HCT116 (cell line): ENCODE measurements at regions not wholly inside any gene's neighbourhood (a gene's known extent, or its start where the extent isn't known, plus 50 kb on each side); places are given as distances from the start of the nearest gene placed in this dataset.

ENCODE experiments used
- ATAC-seq: fragments of 200-7000 bp; cut with Tn5 transposase; 2 replicates; pipeline ENCODE4 v1.9.1; 2020; ENCODE audit warnings: mild to moderate bottlenecking, moderate library complexity
- BruUV-seq: library from RNA; stranded (reverse); fragments of 400-500 nt; replicated peaks from 2 replicates; lab custom pipeline; 2021; lab: Mats Ljungman, UMichigan
- CTCF ChIA-PET: fragments of 300-600 bp; sonication (Branson Sonifier 250); formaldehyde crosslinking; loops from one replicate; lab custom pipeline; 2021; ENCODE audit warnings: antibody characterized with exemption; lab: Charles Lee
- POLR2A ChIA-PET: fragments of 300-600, 350-600 bp; sonication (Branson Sonifier 250); formaldehyde crosslinking; loops from one replicate; lab custom pipeline; 2021; ENCODE audit warnings: antibody characterized with exemption; lab: Charles Lee
- RAD21 ChIA-PET, 2 experiments: fragments of 300-600 bp; sonication (Branson Sonifier 250); formaldehyde crosslinking; loops; one replicate each; lab custom pipeline; 2023; ENCODE audit warnings: low total read pairs in 2 of 2; ENCODE audit not compliant: uncharacterized antibody in 2 of 2, unreplicated experiment in 2 of 2, low non-redundant PET in 1 of 2; lab: Charles Lee
- DNase-seq: peaks from one replicate; pipeline ENCODE4 v3.0.0-alpha.2; 2010; ENCODE audit warnings: low read depth, low spot score
- H2AFZ ChIP-seq: fragments of 200-600 bp; shearing (Covaris generic), sonication (generic); 2 replicates; pipeline ENCODE4 v1.6.1; 2017; ENCODE audit warnings: low read depth, mixed run types, mixed read lengths, antibody characterized with exemption, low read length; ENCODE audit not compliant: poor library complexity, severe bottlenecking
- H3K27ac ChIP-seq: 2 replicates; pipeline ENCODE4 v1.5.1; 2012; ENCODE audit warnings: low read depth, low read length
- H3K27me3 ChIP-seq: fragments of 200-600 bp; sonication (generic); 2 replicates; pipeline ENCODE4 v1.6.1; 2016; ENCODE audit warnings: mixed run types, low read length, mixed read lengths; ENCODE audit not compliant: insufficient read depth
- H3K36me3 ChIP-seq, 2 experiments: fragments of 200-500 bp in 1 of 2; fragments of 200-600 bp in 1 of 2; sonication (Bioruptor generic) in 1 of 2; sonication (generic) in 1 of 2; 2 replicates each; pipeline versions ENCODE4 v1.5.1 to v1.6.1; 2014 to 2016; ENCODE audit warnings: low read length in 2 of 2, inconsistent platforms in 1 of 2, mixed read lengths in 1 of 2, mixed run types in 1 of 2; ENCODE audit not compliant: insufficient read depth in 2 of 2, control insufficient read depth in 1 of 2
- H3K4me1 ChIP-seq, 2 experiments: fragments of 200-600 bp in 1 of 2; sonication (generic) in 1 of 2; 2 replicates each; pipeline versions ENCODE4 v1.5.1 to v1.6.1; 2012 to 2017; ENCODE audit warnings: low read length in 2 of 2, inconsistent platforms in 1 of 2, mild to moderate bottlenecking in 1 of 2, mixed read lengths in 1 of 2, mixed run types in 1 of 2, moderate library complexity in 1 of 2; ENCODE audit not compliant: insufficient read depth in 2 of 2, control insufficient read depth in 1 of 2
- H3K4me2 ChIP-seq: fragments of 200-600 bp; sonication (generic); 2 replicates; pipeline ENCODE4 v1.6.1; 2017; ENCODE audit warnings: mixed run types, low read length, mixed read lengths
- H3K4me3 ChIP-seq, 2 experiments: fragments of 200-600 bp in 1 of 2; sonication (generic) in 1 of 2; replicated peaks in 1 of 2; 2 replicates each; pipeline ENCODE4 v1.5.1; 2011 to 2016; ENCODE audit warnings: low read length in 2 of 2, control low read depth in 1 of 2, low read depth in 1 of 2, mild to moderate bottlenecking in 1 of 2, mixed read lengths in 1 of 2, mixed run types in 1 of 2
- H3K79me2 ChIP-seq: fragments of 200-600 bp; sonication (generic); 2 replicates; pipeline ENCODE4 v1.6.1; 2017; ENCODE audit warnings: mild to moderate bottlenecking, mixed run types, low read length, moderate library complexity, mixed read lengths; ENCODE audit not compliant: insufficient read depth
- H3K9ac ChIP-seq: fragments of 200-600 bp; sonication (generic); 2 replicates; pipeline ENCODE4 v1.6.1; 2016; ENCODE audit warnings: low read length, mixed read lengths
- H3K9me2 ChIP-seq: fragments of 200-600 bp; sonication (generic), shearing (Covaris generic); 2 replicates; pipeline ENCODE4 v1.6.1; 2017; ENCODE audit warnings: mixed run types, mild to moderate bottlenecking, moderate library complexity; ENCODE audit not compliant: insufficient read depth
- H3K9me3 ChIP-seq, 2 experiments: fragments of 200-500 bp in 1 of 2; fragments of 200-600 bp in 1 of 2; sonication (Bioruptor generic) in 1 of 2; sonication (generic) in 1 of 2; 2 replicates each; pipeline ENCODE4 v1.6.1; 2014 to 2017; ENCODE audit warnings: low read length in 2 of 2, mixed read lengths in 2 of 2, inconsistent platforms in 1 of 2, low read depth in 1 of 2, mild to moderate bottlenecking in 1 of 2, mixed run types in 1 of 2, moderate library complexity in 1 of 2; ENCODE audit not compliant: control insufficient read depth in 1 of 2, insufficient read depth in 1 of 2
- H4K20me1 ChIP-seq: fragments of 200-600 bp; sonication (generic), shearing (Covaris generic); 2 replicates; pipeline ENCODE4 v1.6.1; 2017; ENCODE audit warnings: mixed run types, mild to moderate bottlenecking, moderate library complexity; ENCODE audit not compliant: insufficient read depth
- CBX3 ChIP-seq: IDR thresholded peaks from 2 replicates; pipeline ENCODE4 v1.6.1; 2012; ENCODE audit warnings: low read depth
- CEBPB ChIP-seq: IDR thresholded peaks from 2 replicates; pipeline ENCODE4 v1.6.1; 2012; ENCODE audit warnings: low read depth
- EGR1 ChIP-seq: IDR thresholded peaks from 2 replicates; pipeline ENCODE4 v1.6.1; 2012; ENCODE audit warnings: low read depth
- ELF1 ChIP-seq: IDR thresholded peaks from 2 replicates; pipeline ENCODE4 v1.6.1; 2012; ENCODE audit warnings: low read depth, borderline replicate concordance
- EZH2 ChIP-seq: fragments of 200-600 bp; sonication (generic); IDR thresholded peaks from 2 replicates; pipeline ENCODE4 v1.6.1; 2017; ENCODE audit warnings: antibody characterized with exemption, mixed run types
- EZH2phosphoT487 ChIP-seq: fragments of 200-600 bp; IDR thresholded peaks from 2 replicates; pipeline ENCODE4 v1.6.1; 2018; ENCODE audit warnings: antibody characterized with exemption, borderline replicate concordance
- FOSL1 ChIP-seq: IDR thresholded peaks from 2 replicates; pipeline ENCODE4 v1.6.1; 2012; ENCODE audit warnings: low read depth
- JUND ChIP-seq: IDR thresholded peaks from 2 replicates; pipeline ENCODE4 v1.6.1; 2012
- POLR2A ChIP-seq: IDR thresholded peaks from 2 replicates; pipeline ENCODE4 v1.7.0; 2011; ENCODE audit warnings: borderline replicate concordance; ENCODE audit not compliant: insufficient read depth, insufficient read length; ENCODE audit errors: extremely low read depth
- POLR2AphosphoS5 ChIP-seq: IDR thresholded peaks from 2 replicates; pipeline ENCODE4 v1.6.1; 2011; ENCODE audit warnings: mild to moderate bottlenecking, low read depth, low read length, moderate library complexity
- SIN3A ChIP-seq: IDR thresholded peaks from 2 replicates; pipeline ENCODE4 v1.6.1; 2012; ENCODE audit warnings: low read depth
- SP1 ChIP-seq: IDR thresholded peaks from 2 replicates; pipeline ENCODE4 v1.6.1; 2012; ENCODE audit warnings: low read depth
- SRF ChIP-seq: IDR thresholded peaks from 2 replicates; pipeline ENCODE4 v1.6.1; 2012; ENCODE audit warnings: low read depth
- TCF7L2 ChIP-seq: IDR thresholded peaks from 2 replicates; pipeline ENCODE4 v1.7.0; 2011; ENCODE audit warnings: borderline replicate concordance, inconsistent platforms; ENCODE audit not compliant: insufficient read depth, insufficient read length; ENCODE audit errors: extremely low read depth
- YY1 ChIP-seq: IDR thresholded peaks from 2 replicates; pipeline ENCODE4 v1.6.1; 2011; ENCODE audit warnings: low read length, low read depth, moderate library complexity, mild to moderate bottlenecking; ENCODE audit not compliant: insufficient replicate concordance; ENCODE audit errors: extremely low read depth
- ZFX ChIP-seq: fragments of 450-650 bp; IDR thresholded peaks from 2 replicates; pipeline ENCODE4 v1.6.1; 2017
- ZNF274 ChIP-seq: fragments of 200-500 bp; sonication (Bioruptor generic); IDR thresholded peaks from 2 replicates; pipeline ENCODE4 v1.6.1; 2014; ENCODE audit warnings: mild to moderate bottlenecking, low read depth, low read length, inconsistent platforms
- intact Hi-C: fragments of 100-400 bp; cut with micrococcal nuclease; formaldehyde crosslinking; loops from 2 replicates; pipeline ENCODE4 v1.10.0; 2022
- TF ChIP-seq, protein P1 (sequence below): IDR thresholded peaks from 2 replicates; pipeline ENCODE4 v1.6.1; 2012
- TF ChIP-seq, protein P2 (sequence below): IDR thresholded peaks from 2 replicates; pipeline ENCODE4 v1.6.1; 2012; ENCODE audit warnings: low read depth
- TF ChIP-seq, protein P3 (sequence below): IDR thresholded peaks from 2 replicates; pipeline ENCODE4 v1.6.1; 2011; ENCODE audit warnings: mild to moderate bottlenecking, low read length, moderate library complexity; ENCODE audit not compliant: insufficient replicate concordance; ENCODE audit errors: extremely low read depth

DNA sequence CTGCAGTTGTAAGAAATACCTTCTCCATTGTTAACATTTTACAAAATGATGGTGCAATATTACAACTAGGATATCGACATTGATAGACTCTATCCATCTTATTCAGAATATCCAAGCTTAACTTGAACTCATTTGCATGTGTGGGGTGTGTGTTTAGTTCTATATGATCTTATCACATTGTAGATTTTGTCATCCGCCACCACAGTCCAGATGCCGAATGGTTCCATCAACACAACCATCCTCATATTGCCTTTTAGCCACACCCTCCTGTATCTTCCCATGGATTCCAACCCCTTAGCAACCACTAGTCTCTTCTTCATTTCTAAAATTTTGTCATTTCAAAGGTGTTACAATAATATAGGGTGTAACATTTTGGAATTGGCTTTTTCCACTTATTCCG lies 452.9 kb upstream of the AKR1E2 start:
- Histone ChIP-seq H4K20me1 (no peaks in the 10 kb centered on the region), H3K79me2 (no peaks in the 10 kb centered on the region), H3K9me3 (no peaks in the 10 kb centered on the region), H3K27me3 (no peaks in the 10 kb centered on the region), H3K4me3 (no peak overlapping the region), H3K9ac (no peak overlapping the region), H3K27ac (no peak overlapping the region), H2AFZ (no peak overlapping the region), H3K9me2 (no peaks in the 10 kb centered on the region), H3K4me1 (no peaks in the 10 kb centered on the region), H3K36me3 (no peaks in the 10 kb centered on the region), H3K4me2 (no peak overlapping the region)
- ChIA-PET CTCF (no interaction called here), POLR2A (no interaction called here), RAD21 (no interaction called here)
- TF ChIP-seq SIN3A, result no peak
- no peak for TF ChIP-seq POLR2AphosphoS5
- TF ChIP-seq EGR1, result no peak
- no peak for TF ChIP-seq TCF7L2
- no peak for TF ChIP-seq EZH2phosphoT487
- TF ChIP-seq ELF1, result no peak
- no peak for TF ChIP-seq YY1
- no peak for TF ChIP-seq SRF
- TF ChIP-seq FOSL1, result no peak
- TF ChIP-seq POLR2A, result no peak
- TF ChIP-seq, protein P1, sequence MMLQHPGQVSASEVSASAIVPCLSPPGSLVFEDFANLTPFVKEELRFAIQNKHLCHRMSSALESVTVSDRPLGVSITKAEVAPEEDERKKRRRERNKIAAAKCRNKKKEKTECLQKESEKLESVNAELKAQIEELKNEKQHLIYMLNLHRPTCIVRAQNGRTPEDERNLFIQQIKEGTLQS, result no peak
- TF ChIP-seq ZFX, result no peak
- no peak for TF ChIP-seq ZNF274
- no peak for TF ChIP-seq CEBPB
- no peak for TF ChIP-seq SP1
- TF ChIP-seq, protein P2, sequence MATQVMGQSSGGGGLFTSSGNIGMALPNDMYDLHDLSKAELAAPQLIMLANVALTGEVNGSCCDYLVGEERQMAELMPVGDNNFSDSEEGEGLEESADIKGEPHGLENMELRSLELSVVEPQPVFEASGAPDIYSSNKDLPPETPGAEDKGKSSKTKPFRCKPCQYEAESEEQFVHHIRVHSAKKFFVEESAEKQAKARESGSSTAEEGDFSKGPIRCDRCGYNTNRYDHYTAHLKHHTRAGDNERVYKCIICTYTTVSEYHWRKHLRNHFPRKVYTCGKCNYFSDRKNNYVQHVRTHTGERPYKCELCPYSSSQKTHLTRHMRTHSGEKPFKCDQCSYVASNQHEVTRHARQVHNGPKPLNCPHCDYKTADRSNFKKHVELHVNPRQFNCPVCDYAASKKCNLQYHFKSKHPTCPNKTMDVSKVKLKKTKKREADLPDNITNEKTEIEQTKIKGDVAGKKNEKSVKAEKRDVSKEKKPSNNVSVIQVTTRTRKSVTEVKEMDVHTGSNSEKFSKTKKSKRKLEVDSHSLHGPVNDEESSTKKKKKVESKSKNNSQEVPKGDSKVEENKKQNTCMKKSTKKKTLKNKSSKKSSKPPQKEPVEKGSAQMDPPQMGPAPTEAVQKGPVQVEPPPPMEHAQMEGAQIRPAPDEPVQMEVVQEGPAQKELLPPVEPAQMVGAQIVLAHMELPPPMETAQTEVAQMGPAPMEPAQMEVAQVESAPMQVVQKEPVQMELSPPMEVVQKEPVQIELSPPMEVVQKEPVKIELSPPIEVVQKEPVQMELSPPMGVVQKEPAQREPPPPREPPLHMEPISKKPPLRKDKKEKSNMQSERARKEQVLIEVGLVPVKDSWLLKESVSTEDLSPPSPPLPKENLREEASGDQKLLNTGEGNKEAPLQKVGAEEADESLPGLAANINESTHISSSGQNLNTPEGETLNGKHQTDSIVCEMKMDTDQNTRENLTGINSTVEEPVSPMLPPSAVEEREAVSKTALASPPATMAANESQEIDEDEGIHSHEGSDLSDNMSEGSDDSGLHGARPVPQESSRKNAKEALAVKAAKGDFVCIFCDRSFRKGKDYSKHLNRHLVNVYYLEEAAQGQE, result no peak
- TF ChIP-seq EZH2, result no peak
- TF ChIP-seq JUND, result no peak
- TF ChIP-seq, protein P3, sequence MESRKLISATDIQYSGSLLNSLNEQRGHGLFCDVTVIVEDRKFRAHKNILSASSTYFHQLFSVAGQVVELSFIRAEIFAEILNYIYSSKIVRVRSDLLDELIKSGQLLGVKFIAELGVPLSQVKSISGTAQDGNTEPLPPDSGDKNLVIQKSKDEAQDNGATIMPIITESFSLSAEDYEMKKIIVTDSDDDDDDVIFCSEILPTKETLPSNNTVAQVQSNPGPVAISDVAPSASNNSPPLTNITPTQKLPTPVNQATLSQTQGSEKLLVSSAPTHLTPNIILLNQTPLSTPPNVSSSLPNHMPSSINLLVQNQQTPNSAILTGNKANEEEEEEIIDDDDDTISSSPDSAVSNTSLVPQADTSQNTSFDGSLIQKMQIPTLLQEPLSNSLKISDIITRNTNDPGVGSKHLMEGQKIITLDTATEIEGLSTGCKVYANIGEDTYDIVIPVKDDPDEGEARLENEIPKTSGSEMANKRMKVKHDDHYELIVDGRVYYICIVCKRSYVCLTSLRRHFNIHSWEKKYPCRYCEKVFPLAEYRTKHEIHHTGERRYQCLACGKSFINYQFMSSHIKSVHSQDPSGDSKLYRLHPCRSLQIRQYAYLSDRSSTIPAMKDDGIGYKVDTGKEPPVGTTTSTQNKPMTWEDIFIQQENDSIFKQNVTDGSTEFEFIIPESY, result no peak
- no peak for TF ChIP-seq CBX3
- intact Hi-C loops, result no loop called here
- no peak for ATAC-seq
- no peak for DNase-seq
- no TSS peak for BruUV-seq
